ENCODE measurements at regions not wholly inside any gene's neighbourhood (a gene's known extent, or its start where the extent isn't known, plus 50 kb on each side); places are given as distances from the start of the nearest gene placed in this dataset.

DNA sequence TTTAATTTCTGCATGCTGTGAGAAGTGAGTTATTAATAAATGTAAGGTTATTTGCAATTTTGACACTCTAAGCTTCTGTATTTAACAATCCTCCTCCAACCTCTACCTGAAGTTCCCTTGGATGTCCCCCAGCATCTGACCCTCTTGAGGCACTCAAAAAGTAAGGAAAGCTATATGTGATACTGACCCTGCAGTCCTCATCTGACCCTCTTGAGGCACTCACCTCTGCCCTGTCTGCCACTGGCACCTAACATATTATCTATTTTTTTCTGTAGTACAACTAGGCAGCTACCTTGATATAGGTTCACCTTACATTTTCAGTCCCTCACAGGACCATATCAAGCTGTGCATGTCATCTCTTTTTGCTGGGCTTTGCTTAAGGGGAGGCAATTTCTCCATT, 583.4 kb upstream of the PKDCC start:
- TF ChIP-seq CTCF (IDR thresholded peaks at IDR 0.05 in 8 of 11, conservative IDR thresholded peaks at IDR 0.05 in 3 of 11) = no peak
- no peak for TF ChIP-seq POLR2AphosphoS5 (IDR thresholded peaks at IDR 0.05)
